Left lung (tissue), 4 donors: ENCODE measurements at regions not wholly inside any gene's neighbourhood (a gene's known extent, or its start where the extent isn't known, plus 50 kb on each side); places are given as distances from the start of the nearest gene placed in this dataset.

Experiments
- ATAC-seq: fragments of 200-7000 bp; cut with Tn5 transposase; one replicate; pipeline ENCODE4 v1.9.1; 2020; ENCODE audit warnings: moderate library complexity
- DNase-seq, 4 donors: peaks; one replicate each; pipeline ENCODE4 v3.0.0-alpha.2; 2013 to 2020
- H3K27ac ChIP-seq, 2 donors: fragments of 200-600 bp; sonication (generic) in 1 of 2; one replicate each; pipeline versions ENCODE4 v1.5.0 to v1.8.0; 2020 to 2021
- H3K27me3 ChIP-seq, 2 donors: fragments of 200-600 bp; sonication (generic) in 1 of 2; one replicate each; pipeline versions ENCODE4 v1.5.0 to v1.8.0; 2020 to 2021
- H3K36me3 ChIP-seq, 2 donors: fragments of 200-600 bp; sonication (generic) in 1 of 2; one replicate each; pipeline versions ENCODE4 v1.5.0 to v1.8.0; 2020 to 2021
- H3K4me1 ChIP-seq, 2 donors: fragments of 200-600 bp; one replicate each; pipeline ENCODE4 v1.8.0; 2021
- H3K4me3 ChIP-seq, 2 donors: fragments of 200-600 bp; sonication (generic) in 1 of 2; one replicate each; pipeline versions ENCODE4 v1.5.0 to v1.8.0; 2020 to 2021; ENCODE audit warnings: mild to moderate bottlenecking in 1 of 2
- H3K9me3 ChIP-seq, 2 donors: fragments of 200-600 bp; sonication (generic) in 1 of 2; one replicate each; pipeline versions ENCODE4 v1.5.0 to v1.8.0; 2020 to 2021
- intact Hi-C, 2 donors: fragments of 100-400 bp; cut with DNase I; formaldehyde crosslinking; loops; one replicate each; pipeline versions ENCODE4 v1.11.2 to v1.14.2; 2022
- TF ChIP-seq, protein P1 (sequence below), 2 donors: fragments of 200-600 bp; sonication (generic) in 1 of 2; IDR thresholded peaks; one replicate each; pipeline versions ENCODE4 v1.5.0 to v1.8.0; 2021; ENCODE audit warnings: antibody characterized with exemption in 2 of 2
- donor health status: DM: no; HTN: yes; CAD: no.
- donor health status: DM: no; HTN: no; CAD: no.

DNA sequence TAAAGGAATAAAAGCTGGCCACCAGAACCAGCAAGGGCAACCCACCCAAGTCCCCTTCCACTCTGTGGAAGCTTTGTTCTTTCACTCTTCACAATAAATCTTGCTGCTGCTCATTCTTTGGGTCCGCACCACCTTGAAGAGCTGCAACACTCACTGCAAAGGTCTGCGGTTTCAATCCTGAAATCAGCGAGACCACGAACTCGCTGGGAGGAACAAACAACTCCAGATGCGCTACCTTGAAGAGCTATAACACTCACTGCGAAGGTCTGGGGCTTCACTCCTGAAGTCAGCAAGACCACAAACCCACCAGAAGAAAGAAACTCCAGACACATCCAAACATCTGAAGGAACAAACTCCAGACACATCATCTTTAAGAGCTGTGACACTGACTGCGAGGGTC is 365.2 kb upstream of the LUZP2 start:
- Histone ChIP-seq H3K4me1 (no peaks in the 10 kb centered on the region), H3K36me3 (no peaks in the 10 kb centered on the region), H3K9me3 (peaks cover 0 to 4% of the 10 kb centered on the region in 2 donors), H3K4me3 (no peak overlapping the region), H3K27ac (no peak overlapping the region), H3K27me3 (no peaks in the 10 kb centered on the region)
- TF ChIP-seq, protein P1, sequence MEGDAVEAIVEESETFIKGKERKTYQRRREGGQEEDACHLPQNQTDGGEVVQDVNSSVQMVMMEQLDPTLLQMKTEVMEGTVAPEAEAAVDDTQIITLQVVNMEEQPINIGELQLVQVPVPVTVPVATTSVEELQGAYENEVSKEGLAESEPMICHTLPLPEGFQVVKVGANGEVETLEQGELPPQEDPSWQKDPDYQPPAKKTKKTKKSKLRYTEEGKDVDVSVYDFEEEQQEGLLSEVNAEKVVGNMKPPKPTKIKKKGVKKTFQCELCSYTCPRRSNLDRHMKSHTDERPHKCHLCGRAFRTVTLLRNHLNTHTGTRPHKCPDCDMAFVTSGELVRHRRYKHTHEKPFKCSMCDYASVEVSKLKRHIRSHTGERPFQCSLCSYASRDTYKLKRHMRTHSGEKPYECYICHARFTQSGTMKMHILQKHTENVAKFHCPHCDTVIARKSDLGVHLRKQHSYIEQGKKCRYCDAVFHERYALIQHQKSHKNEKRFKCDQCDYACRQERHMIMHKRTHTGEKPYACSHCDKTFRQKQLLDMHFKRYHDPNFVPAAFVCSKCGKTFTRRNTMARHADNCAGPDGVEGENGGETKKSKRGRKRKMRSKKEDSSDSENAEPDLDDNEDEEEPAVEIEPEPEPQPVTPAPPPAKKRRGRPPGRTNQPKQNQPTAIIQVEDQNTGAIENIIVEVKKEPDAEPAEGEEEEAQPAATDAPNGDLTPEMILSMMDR (IDR thresholded peaks at IDR 0.05): no peak
- no peak for DNase-seq
- no peak for ATAC-seq
- intact Hi-C loops: no loop called here

DNA sequence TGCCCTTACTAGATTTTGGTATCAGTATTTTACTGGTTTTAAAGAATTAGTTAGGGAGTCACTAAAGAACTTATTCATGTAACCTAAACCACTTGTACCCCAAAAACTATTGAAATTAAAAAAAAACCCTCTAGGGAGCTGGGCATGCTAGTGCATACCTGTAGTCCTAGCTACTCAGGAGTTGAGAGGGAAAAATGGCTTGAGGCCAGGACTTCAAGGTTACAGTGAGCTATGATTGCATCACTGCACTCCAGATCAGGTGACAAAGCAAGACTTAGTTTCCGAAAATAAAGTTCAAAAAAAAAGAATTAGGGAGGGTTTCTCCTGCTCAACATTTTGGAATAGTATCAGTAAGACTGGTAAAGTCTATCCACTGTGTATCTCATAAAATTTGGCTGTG is 364.4 kb upstream of the LUZP2 start:
- peak; percentile 71 for ATAC-seq
- H3K36me3 ChIP-seq: no peaks in the 10 kb centered on the region
- H3K27ac ChIP-seq: no peak overlapping the region
- no peaks in the 10 kb centered on the region for H3K27me3 ChIP-seq
- no peaks in the 10 kb centered on the region for H3K4me1 ChIP-seq
- TF ChIP-seq, protein P1 (IDR thresholded peaks at IDR 0.05): no peak
- no peak overlapping the region for H3K4me3 ChIP-seq
- H3K9me3 ChIP-seq: peaks cover 0 to 4% of the 10 kb centered on the region in 2 donors
- peak in 1 of 4 donors; percentile 52 for DNase-seq
- intact Hi-C loops: no loop called here

DNA sequence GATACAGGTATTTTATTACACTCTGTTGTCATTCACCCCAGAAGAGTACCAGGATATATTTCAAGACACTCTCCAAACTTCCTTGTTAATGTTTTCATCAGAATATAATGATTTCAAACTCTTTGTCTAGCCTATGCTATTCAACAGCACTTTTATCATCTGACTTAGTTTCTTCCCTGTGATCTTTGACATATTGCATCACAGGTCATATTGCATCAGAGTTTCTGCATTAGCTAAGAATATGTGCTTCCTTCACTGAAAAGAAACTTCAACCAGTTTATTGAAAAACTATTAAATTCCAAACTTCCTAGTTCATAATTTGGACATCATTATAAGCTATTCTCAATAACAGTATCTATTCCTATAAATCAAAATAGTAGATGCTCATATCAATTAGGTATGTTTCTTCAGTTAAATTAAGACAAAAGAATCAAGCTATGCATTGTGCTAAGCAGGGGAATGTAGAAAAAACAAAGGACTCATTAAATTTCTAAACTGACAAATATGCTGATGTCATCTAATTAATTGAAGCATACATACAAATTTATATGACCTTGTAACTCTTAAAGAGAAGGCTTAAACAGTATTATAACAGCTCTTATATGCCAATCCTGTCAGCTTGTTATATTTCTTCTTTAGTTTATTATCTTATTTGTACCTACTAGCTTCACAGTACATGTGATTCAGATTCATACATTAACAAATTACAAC is 361.8 kb upstream of the LUZP2 start:
- no peaks in the 10 kb centered on the region for H3K4me1 ChIP-seq
- intact Hi-C loops: no loop called here
- TF ChIP-seq, protein P1 (IDR thresholded peaks at IDR 0.05): no peak
- no peak overlapping the region for H3K27ac ChIP-seq
- no peak overlapping the region for H3K4me3 ChIP-seq
- H3K9me3 ChIP-seq: peaks cover 0 to 4% of the 10 kb centered on the region in 2 donors
- DNase-seq: no peak
- H3K36me3 ChIP-seq: no peaks in the 10 kb centered on the region
- no peak for ATAC-seq
- H3K27me3 ChIP-seq: no peaks in the 10 kb centered on the region

DNA sequence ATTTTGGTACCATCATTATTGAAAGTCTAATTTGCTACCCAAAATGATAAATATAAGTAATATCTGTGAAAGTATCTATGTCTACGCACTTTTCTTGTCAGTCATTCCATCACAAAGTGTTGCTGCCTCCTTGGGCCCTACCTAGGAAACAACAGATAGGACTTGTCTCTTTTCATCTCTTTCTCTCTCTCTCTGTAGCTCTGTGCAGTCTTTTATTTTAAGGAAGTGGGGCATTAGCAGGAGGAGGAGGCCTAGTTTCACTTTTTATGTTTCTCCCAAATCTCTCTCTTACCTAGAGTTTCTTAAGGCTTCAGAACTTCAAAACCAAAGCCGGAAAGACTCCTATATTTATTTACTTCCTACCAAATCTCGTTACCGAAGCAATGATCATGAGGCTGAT is 354.8 kb upstream of the LUZP2 start:
- Histone ChIP-seq H3K4me1 (no peaks in the 10 kb centered on the region), H3K4me3 (no peak overlapping the region), H3K27me3 (no peaks in the 10 kb centered on the region), H3K36me3 (no peaks in the 10 kb centered on the region), H3K27ac (no peak overlapping the region), H3K9me3 (peaks cover 0 to 3% of the 10 kb centered on the region in 2 donors)
- DNase-seq: no peak
- no peak for ATAC-seq
- TF ChIP-seq, protein P1 (IDR thresholded peaks at IDR 0.05): no peak
- intact Hi-C loops: no loop called here

DNA sequence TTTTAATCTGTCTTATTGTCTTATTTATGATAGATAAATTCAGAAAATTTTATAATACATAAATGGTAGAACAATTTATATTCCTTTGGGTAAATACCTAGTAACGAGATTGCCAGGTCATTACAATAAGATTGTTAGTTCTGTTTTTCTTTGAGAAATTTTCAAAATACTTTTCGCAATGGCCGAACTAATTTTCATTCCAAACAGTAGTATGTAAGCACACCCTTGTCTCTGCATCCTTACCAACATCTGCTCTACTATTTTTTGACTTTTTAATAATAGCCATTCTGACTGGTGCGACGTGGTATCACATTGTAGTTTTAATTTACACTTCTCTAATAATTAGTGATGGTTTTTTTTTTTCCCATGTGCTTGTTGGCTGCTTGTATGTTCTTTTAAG is 351.4 kb upstream of the LUZP2 start:
- ATAC-seq: no peak
- peaks cover 0 to 3% of the 10 kb centered on the region in 2 donors for H3K9me3 ChIP-seq

More for the DNA sequence above, 351.4 kb upstream of the LUZP2 start:
- intact Hi-C loops: no loop called here
- Histone ChIP-seq H3K4me1 (no peaks in the 10 kb centered on the region), H3K36me3 (no peaks in the 10 kb centered on the region), H3K27me3 (no peaks in the 10 kb centered on the region), H3K27ac (no peak overlapping the region), H3K4me3 (no peak overlapping the region)
- no peak for DNase-seq
- TF ChIP-seq, protein P1 (IDR thresholded peaks at IDR 0.05): no peak
